Ovary (tissue), 7 donors: ENCODE measurements at regions not wholly inside any gene's neighbourhood (a gene's known extent, or its start where the extent isn't known, plus 50 kb on each side); places are given as distances from the start of the nearest gene placed in this dataset.

Source experiments
- DNase-seq, 5 donors: peaks; one replicate each; pipeline ENCODE4 v3.0.0-alpha.2; 2019 to 2020
- H3K27ac ChIP-seq, 2 donors: fragments of 200-600 bp; one replicate each; pipeline versions ENCODE4 v1.5.1 to v1.8.0; 2019 to 2022
- H3K27me3 ChIP-seq: fragments of 200-600 bp; one replicate; pipeline ENCODE4 v1.8.0; 2022
- H3K36me3 ChIP-seq: fragments of 200-600 bp; sonication (generic); one replicate; pipeline ENCODE4 v1.5.1; 2019
- H3K4me1 ChIP-seq: one replicate; pipeline ENCODE4 v1.8.1; 2013; ENCODE audit warnings: mild to moderate bottlenecking, moderate library complexity; ENCODE audit not compliant: insufficient read depth
- H3K4me3 ChIP-seq: fragments of 200-600 bp; sonication (generic); one replicate; pipeline ENCODE4 v1.5.1; 2017
- H3K9me3 ChIP-seq, 2 donors: fragments of 200-600 bp in 1 of 2; sonication (generic) in 1 of 2; one replicate each; pipeline versions ENCODE4 v1.5.1 to v1.8.1; 2013 to 2019; ENCODE audit warnings: mild to moderate bottlenecking in 1 of 2, moderate library complexity in 1 of 2
- EP300 ChIP-seq: sonication (generic); formaldehyde crosslinking; IDR thresholded peaks from one replicate; pipeline ENCODE4 v1.6.1; 2017; ENCODE audit warnings: antibody characterized with exemption
- POLR2A ChIP-seq: fragments of 450-650 bp; IDR thresholded peaks from one replicate; pipeline ENCODE4 v1.6.1; 2017; ENCODE audit warnings: antibody characterized with exemption, mild to moderate bottlenecking, moderate library complexity
- WGBS, 3 donors: extraction: QIAGEN DNeasy Blood & Tissue Kit in 1 of 3; methylation state at CpG; one replicate each; pipeline versions ENCODE4 v1.1.5 to v1.1.7; 2013 to 2017; 5-methylcytosine and 5-hydroxymethylcytosine counted together
- intact Hi-C, 4 donors: fragments of 100-400 bp; cut with DNase I; formaldehyde crosslinking; loops; one replicate each; pipeline versions ENCODE4 v1.11.0 to v1.15.1; 2022 to 2023
- TF ChIP-seq, protein P1 (sequence below), 3 donors: fragments of 450-650 bp in 2 of 3; fragments of 200-600 bp in 1 of 3; IDR thresholded peaks; one replicate each; pipeline versions ENCODE4 v1.5.1 to v1.8.0; 2016 to 2022; ENCODE audit warnings: antibody characterized with exemption in 3 of 3, mild to moderate bottlenecking in 1 of 3
- donor health status: DM: no; HTN: no; CAD: no; lungs with moderate emphysema.
- donor health status: DM: no; HTN: no; CAD: no.
- donor health status: Bipolar disorder and iron deficiency.
- donor health status: DM: no; HTN: no; CAD: no.
- donor health status: DM: yes; HTN: yes; CAD: no.

DNA sequence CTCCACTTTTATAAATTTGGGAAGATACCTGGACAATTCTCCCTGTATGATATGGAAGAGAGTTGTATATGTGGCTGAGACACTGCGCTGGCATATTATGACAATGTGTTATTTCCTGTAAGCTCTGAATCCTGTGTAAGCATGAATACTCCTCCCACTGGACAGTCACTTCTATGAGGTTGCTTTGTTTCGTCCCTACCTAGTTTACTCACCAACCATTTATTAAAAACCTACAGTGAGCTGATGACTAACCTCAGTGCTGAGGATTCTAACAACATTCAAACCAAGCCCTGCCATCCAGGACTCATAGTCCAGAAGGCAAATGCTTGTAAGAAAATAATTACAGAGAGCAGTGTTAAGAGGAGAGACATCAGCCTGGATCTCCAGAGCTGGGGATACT lies 1632.9 kb upstream of the TENM3 start:
- Histone ChIP-seq H3K27me3 (no peaks in the 10 kb centered on the region), H3K9me3 (no peaks in the 10 kb centered on the region), H3K4me3 (no peak overlapping the region), H3K27ac (no peak overlapping the region), H3K36me3 (no peaks in the 10 kb centered on the region), H3K4me1 (no peaks in the 10 kb centered on the region)
- intact Hi-C loops = no loop called here
- WGBS, 3 donors = 75 to 87% (median 82%) methylated on average over 2 of the region's 2 CpGs
- TF ChIP-seq, protein P1, sequence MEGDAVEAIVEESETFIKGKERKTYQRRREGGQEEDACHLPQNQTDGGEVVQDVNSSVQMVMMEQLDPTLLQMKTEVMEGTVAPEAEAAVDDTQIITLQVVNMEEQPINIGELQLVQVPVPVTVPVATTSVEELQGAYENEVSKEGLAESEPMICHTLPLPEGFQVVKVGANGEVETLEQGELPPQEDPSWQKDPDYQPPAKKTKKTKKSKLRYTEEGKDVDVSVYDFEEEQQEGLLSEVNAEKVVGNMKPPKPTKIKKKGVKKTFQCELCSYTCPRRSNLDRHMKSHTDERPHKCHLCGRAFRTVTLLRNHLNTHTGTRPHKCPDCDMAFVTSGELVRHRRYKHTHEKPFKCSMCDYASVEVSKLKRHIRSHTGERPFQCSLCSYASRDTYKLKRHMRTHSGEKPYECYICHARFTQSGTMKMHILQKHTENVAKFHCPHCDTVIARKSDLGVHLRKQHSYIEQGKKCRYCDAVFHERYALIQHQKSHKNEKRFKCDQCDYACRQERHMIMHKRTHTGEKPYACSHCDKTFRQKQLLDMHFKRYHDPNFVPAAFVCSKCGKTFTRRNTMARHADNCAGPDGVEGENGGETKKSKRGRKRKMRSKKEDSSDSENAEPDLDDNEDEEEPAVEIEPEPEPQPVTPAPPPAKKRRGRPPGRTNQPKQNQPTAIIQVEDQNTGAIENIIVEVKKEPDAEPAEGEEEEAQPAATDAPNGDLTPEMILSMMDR (IDR thresholded peaks at IDR 0.05) = no peak
- no peak for TF ChIP-seq EP300
- TF ChIP-seq POLR2A = no peak
- no peak for DNase-seq

DNA sequence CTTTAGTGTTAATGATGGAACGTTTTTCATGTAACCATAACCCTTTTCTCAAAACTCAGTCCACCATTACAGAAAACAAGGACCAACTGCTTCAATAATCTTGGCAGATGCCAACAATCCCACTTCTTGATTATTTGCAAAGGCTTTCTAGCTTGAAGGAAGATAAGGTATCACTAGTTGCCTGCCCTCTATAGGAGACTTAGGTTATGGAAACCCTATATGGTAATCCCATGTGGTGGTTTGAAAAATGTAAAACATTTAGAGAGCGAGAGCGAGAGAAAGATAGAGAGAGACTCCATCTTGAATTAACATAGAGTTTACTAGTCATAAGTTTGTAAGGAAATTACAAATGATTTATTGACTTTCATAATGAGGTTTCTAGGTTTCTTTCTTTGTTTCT lies 1627.5 kb upstream of the TENM3 start:
- 74 to 80% (median 77%) methylated on average over 3 of the region's 3 CpGs for WGBS, 3 donors
- Histone ChIP-seq H3K4me3 (no peak overlapping the region), H3K4me1 (no peaks in the 10 kb centered on the region), H3K27me3 (no peaks in the 10 kb centered on the region), H3K9me3 (no peaks in the 10 kb centered on the region), H3K36me3 (no peaks in the 10 kb centered on the region), H3K27ac (no peak overlapping the region)
- intact Hi-C loops = no loop called here
- TF ChIP-seq, protein P1 (IDR thresholded peaks at IDR 0.05) = no peak
- TF ChIP-seq POLR2A = no peak
- no peak for TF ChIP-seq EP300
- no peak for DNase-seq

- Histone ChIP-seq H3K9me3 (no peaks in the 10 kb centered on the region), H3K4me3 (no peak overlapping the region), H3K4me1 (no peaks in the 10 kb centered on the region), H3K27me3 (no peaks in the 10 kb centered on the region), H3K27ac (no peak overlapping the region), H3K36me3 (no peaks in the 10 kb centered on the region)
- TF ChIP-seq EP300 (no peak), POLR2A (no peak)
- TF ChIP-seq, protein P1 (IDR thresholded peaks at IDR 0.05) = no peak
- DNase-seq = no peak
- 78 to 82% (median 79%) methylated on average over 6 of the region's 6 CpGs for WGBS, 3 donors
- intact Hi-C loops = no loop called here
Measured at GRCh38 chr4:180617196-180617595, 1626.0 kb upstream of the TENM3 start.

DNA sequence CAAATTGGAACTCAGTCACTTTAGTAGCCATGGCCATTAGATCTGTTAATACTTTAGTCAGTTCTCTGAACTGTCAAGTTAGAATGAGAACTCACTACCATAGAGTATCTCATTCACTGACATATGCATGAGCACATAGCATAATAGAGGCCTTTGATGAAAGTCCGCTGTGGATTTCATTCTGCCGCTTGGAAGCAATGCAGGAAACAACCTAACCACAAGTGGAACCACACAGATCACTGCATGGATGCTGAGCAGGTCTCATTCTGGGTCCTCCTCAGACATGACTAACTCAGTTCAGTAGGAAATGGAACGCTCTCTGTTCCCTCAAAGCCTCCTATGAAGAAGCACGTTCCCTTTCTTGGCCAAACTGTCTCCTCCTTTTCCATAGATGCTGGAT lies 1624.8 kb upstream of the TENM3 start:
- TF ChIP-seq, protein P1 (IDR thresholded peaks at IDR 0.05) = no peak
- TF ChIP-seq EP300 = no peak
- no peak for TF ChIP-seq POLR2A
- WGBS, 3 donors = 85 to 91% (median 87%) methylated on average over 4 of the region's 4 CpGs
- Histone ChIP-seq H3K27me3 (no peaks in the 10 kb centered on the region), H3K27ac (no peak overlapping the region), H3K36me3 (no peaks in the 10 kb centered on the region), H3K4me3 (no peak overlapping the region), H3K9me3 (no peaks in the 10 kb centered on the region), H3K4me1 (no peaks in the 10 kb centered on the region)
- intact Hi-C loops = no loop called here
- no peak for DNase-seq

DNA sequence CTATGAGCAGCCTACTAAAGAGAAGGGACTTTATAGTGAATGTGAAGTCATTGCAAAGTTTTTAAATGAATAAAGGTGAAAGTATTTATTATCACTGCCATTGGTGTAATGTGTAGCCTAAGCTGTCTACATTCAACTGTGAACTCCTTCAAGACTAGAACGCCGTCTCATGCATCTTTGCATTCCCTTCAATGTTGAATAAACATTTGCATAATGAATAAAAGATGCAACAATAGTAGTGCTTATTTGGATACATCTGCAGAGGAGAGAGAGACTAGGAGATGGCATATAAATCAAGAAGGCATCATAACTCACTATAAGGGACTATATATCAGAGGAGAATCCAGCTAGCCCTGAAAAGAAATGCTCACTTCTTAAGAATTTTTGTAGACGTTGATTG lies 1623.8 kb upstream of the TENM3 start:
- Histone ChIP-seq H3K36me3 (no peaks in the 10 kb centered on the region), H3K4me3 (no peak overlapping the region), H3K9me3 (no peaks in the 10 kb centered on the region), H3K27ac (no peak overlapping the region), H3K4me1 (no peaks in the 10 kb centered on the region), H3K27me3 (no peaks in the 10 kb centered on the region)
- no peak for TF ChIP-seq EP300
- DNase-seq = no peak
- 66 to 90% (median 89%) methylated on average over 3 of the region's 3 CpGs for WGBS, 3 donors
- intact Hi-C loops = no loop called here
